ENCODE measurements at regions not wholly inside any gene's neighbourhood (a gene's known extent, or its start where the extent isn't known, plus 50 kb on each side); places are given as distances from the start of the nearest gene placed in this dataset.
"Not testable (repeated sequence)": the region's sequence is repeated elsewhere in the genome, so short reads cannot be mapped to it uniquely, and the experiment has no call there.

- not testable (repeated sequence) for DNase-seq
Measured at GRCh38 chr15:69769336-69769735, 316.7 kb downstream of the RPLP1 start.

- not testable (repeated sequence) for DNase-seq
Measured at GRCh38 chr15:69774258-69774657, 321.6 kb downstream of the RPLP1 start.

GRCh38 chr15:69774711-69775110 is 322.1 kb downstream of the RPLP1 start:
- not testable (repeated sequence) for DNase-seq

- no peak for DNase-seq
Measured at GRCh38 chr15:69777356-69777755, 320.4 kb downstream of the TLE3 start.

- DNase-seq: no peak
Measured at GRCh38 chr15:69780374-69780773, 317.3 kb downstream of the TLE3 start.

GRCh38 chr15:69780981-69781380 is 316.7 kb downstream of the TLE3 start:
- no peak for DNase-seq

- DNase-seq: no peak
Measured at GRCh38 chr15:69781411-69782125, 316.1 kb downstream of the TLE3 start.

- DNase-seq: no peak
Measured at GRCh38 chr15:69782139-69782658, 315.5 kb downstream of the TLE3 start.

- no peak for DNase-seq
Measured at GRCh38 chr15:69782809-69783208, 314.9 kb downstream of the TLE3 start.

GRCh38 chr15:69783211-69783610 is 314.5 kb downstream of the TLE3 start:
- no peak for DNase-seq

GRCh38 chr15:69784798-69785566 is 312.7 kb downstream of the TLE3 start:
- no peak for DNase-seq

GRCh38 chr15:69786136-69786701 is 311.5 kb downstream of the TLE3 start:
- DNase-seq: no peak

- no peak for DNase-seq
Measured at GRCh38 chr15:69787791-69788190, 309.9 kb downstream of the TLE3 start.

- DNase-seq: no peak
Measured at GRCh38 chr15:69789648-69790393, 307.9 kb downstream of the TLE3 start.

GRCh38 chr15:69790632-69791031 is 307.1 kb downstream of the TLE3 start:
- no peak for DNase-seq

GRCh38 chr15:69792823-69793222 is 304.9 kb downstream of the TLE3 start:
- no peak for DNase-seq

GRCh38 chr15:69793431-69793780 is 304.3 kb downstream of the TLE3 start:
- DNase-seq: no peak

GRCh38 chr15:69793781-69794451 is 303.8 kb downstream of the TLE3 start:
- DNase-seq: no peak

GRCh38 chr15:69794645-69795469 is 302.9 kb downstream of the TLE3 start:
- DNase-seq: no peak

- no peak for DNase-seq
Measured at GRCh38 chr15:69795601-69796000, 302.1 kb downstream of the TLE3 start.

GRCh38 chr15:69797051-69797595 is 300.6 kb downstream of the TLE3 start:
- DNase-seq: no peak

Measured in GF-D8 (cell line).